Neural progenitor cell (in vitro differentiated cells): ENCODE measurements at regions not wholly inside any gene's neighbourhood (a gene's known extent, or its start where the extent isn't known, plus 50 kb on each side); places are given as distances from the start of the nearest gene placed in this dataset.

Experiments
- DNase-seq: peaks from one replicate; pipeline ENCODE4 v3.0.0-alpha.2; 2016; ENCODE audit warnings: low spot score
- H2AFZ ChIP-seq: fragments of 200-600 bp; sonication (generic); replicated peaks from 2 replicates; pipeline ENCODE4 v1.6.1; 2016; ENCODE audit warnings: antibody characterized with exemption
- H3F3A ChIP-seq: fragments of 200-600 bp; sonication (generic); 2 replicates; pipeline ENCODE4 v1.6.1; 2016; ENCODE audit warnings: antibody characterized with exemption, low read depth
- H3K27ac ChIP-seq: fragments of 200-600 bp; sonication (generic); 2 replicates; pipeline ENCODE4 v1.5.1; 2016; ENCODE audit warnings: mild to moderate bottlenecking
- H3K27me3 ChIP-seq: fragments of 200-600 bp; sonication (generic); 2 replicates; pipeline ENCODE4 v1.6.1; 2016; ENCODE audit warnings: mild to moderate bottlenecking, moderate library complexity
- H3K36me3 ChIP-seq: fragments of 200-600 bp; sonication (generic); 2 replicates; pipeline ENCODE4 v1.5.1; 2016
- H3K4me1 ChIP-seq: fragments of 200-600 bp; sonication (generic); 2 replicates; pipeline ENCODE4 v1.6.1; 2016; ENCODE audit warnings: mixed run types
- H3K4me2 ChIP-seq: fragments of 200-600 bp; sonication (generic); 2 replicates; pipeline ENCODE4 v1.6.1; 2016
- H3K4me3 ChIP-seq: fragments of 200-600 bp; sonication (generic); 2 replicates; pipeline ENCODE4 v1.5.1; 2016
- H3K79me2 ChIP-seq: fragments of 200-600 bp; sonication (generic); 2 replicates; pipeline ENCODE4 v1.6.1; 2016; ENCODE audit warnings: low read depth
- H3K9ac ChIP-seq: fragments of 200-600 bp; sonication (generic); 2 replicates; pipeline ENCODE4 v1.6.1; 2016
- H3K9me3 ChIP-seq: fragments of 200-600 bp; sonication (generic); 2 replicates; pipeline ENCODE4 v1.5.1; 2016; ENCODE audit warnings: low read depth
- H4K20me1 ChIP-seq: fragments of 200-600 bp; sonication (generic); 2 replicates; pipeline ENCODE4 v1.6.1; 2016; ENCODE audit warnings: low read depth
- H3K27ac Mint-ChIP-seq: 3 replicates; pipeline ENCODE4 v1.8.0; 2021; ENCODE audit warnings: mixed read lengths
- H3K27me3 Mint-ChIP-seq: 2 replicates; pipeline ENCODE4 v1.8.0; 2022; ENCODE audit warnings: low read depth, mild to moderate bottlenecking, inconsistent platforms, moderate library complexity, mixed read lengths; ENCODE audit not compliant: insufficient read depth
- H3K36me3 Mint-ChIP-seq: 3 replicates; pipeline ENCODE4 v1.8.0; 2021; ENCODE audit warnings: mixed read lengths
- H3K4me1 Mint-ChIP-seq: 3 replicates; pipeline ENCODE4 v1.8.0; 2021; ENCODE audit warnings: mixed read lengths
- H3K4me3 Mint-ChIP-seq: 3 replicates; pipeline ENCODE4 v1.8.0; 2021; ENCODE audit warnings: mild to moderate bottlenecking, moderate library complexity, mixed read lengths
- H3K9me3 Mint-ChIP-seq: 3 replicates; pipeline ENCODE4 v1.8.0; 2020; ENCODE audit warnings: mixed read lengths
- EZH2 ChIP-seq: fragments of 200-600 bp; sonication (generic); IDR thresholded peaks from 2 replicates; pipeline ENCODE4 v1.6.1; 2017; ENCODE audit warnings: antibody characterized with exemption, mild to moderate bottlenecking, moderate library complexity
- EZH2phosphoT487 ChIP-seq: fragments of 200-600 bp; sonication (generic); IDR thresholded peaks from 2 replicates; pipeline ENCODE4 v1.6.1; 2017; ENCODE audit warnings: antibody characterized with exemption
- TF ChIP-seq, protein P1 (sequence below): fragments of 200-600 bp; sonication (generic); IDR thresholded peaks from 2 replicates; pipeline ENCODE4 v1.5.1; 2017; ENCODE audit warnings: antibody characterized with exemption, mild to moderate bottlenecking

DNA sequence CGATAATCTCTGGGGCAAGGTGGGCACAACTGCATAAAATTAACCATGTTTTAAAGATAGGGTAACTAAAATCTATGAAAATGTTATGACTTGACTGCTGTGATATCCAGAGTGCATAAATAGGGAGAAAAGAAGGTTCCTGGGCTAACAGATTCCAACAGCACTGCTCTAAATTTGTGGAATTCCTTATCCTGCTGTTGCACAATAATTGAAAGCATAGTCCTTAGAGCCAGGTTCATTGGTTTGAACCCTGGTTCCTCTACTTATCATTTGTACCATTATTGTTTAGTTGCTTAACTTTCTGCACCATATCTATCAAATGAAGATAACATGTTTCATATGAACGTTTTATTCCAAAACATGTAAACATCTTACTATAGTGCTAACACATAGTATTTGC lies 219.0 kb downstream of the NUF2 start:
- Histone ChIP-seq H3F3A (no peaks in the 10 kb centered on the region), H3K4me1 (peaks cover 17% of the 10 kb centered on the region), H3K4me3 (no peak overlapping the region), H3K27me3 (no peaks in the 10 kb centered on the region), H3K4me2 (no peak overlapping the region), H3K9ac (no peak overlapping the region), H3K9me3 (no peaks in the 10 kb centered on the region), H3K79me2 (no peaks in the 10 kb centered on the region), H3K27ac (no peak overlapping the region), H2AFZ (no peak overlapping the region), H4K20me1 (no peaks in the 10 kb centered on the region), H3K36me3 (no peaks in the 10 kb centered on the region)
- TF ChIP-seq EZH2phosphoT487 (no peak), EZH2 (no peak)
- TF ChIP-seq, protein P1, sequence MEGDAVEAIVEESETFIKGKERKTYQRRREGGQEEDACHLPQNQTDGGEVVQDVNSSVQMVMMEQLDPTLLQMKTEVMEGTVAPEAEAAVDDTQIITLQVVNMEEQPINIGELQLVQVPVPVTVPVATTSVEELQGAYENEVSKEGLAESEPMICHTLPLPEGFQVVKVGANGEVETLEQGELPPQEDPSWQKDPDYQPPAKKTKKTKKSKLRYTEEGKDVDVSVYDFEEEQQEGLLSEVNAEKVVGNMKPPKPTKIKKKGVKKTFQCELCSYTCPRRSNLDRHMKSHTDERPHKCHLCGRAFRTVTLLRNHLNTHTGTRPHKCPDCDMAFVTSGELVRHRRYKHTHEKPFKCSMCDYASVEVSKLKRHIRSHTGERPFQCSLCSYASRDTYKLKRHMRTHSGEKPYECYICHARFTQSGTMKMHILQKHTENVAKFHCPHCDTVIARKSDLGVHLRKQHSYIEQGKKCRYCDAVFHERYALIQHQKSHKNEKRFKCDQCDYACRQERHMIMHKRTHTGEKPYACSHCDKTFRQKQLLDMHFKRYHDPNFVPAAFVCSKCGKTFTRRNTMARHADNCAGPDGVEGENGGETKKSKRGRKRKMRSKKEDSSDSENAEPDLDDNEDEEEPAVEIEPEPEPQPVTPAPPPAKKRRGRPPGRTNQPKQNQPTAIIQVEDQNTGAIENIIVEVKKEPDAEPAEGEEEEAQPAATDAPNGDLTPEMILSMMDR: no peak
- DNase-seq: no peak
- H3K9me3 Mint-ChIP-seq: no peaks in the 10 kb centered on the region
- no peak overlapping the region for H3K4me3 Mint-ChIP-seq
- peaks cover 1% of the 10 kb centered on the region for H3K36me3 Mint-ChIP-seq
- no peak overlapping the region for H3K27ac Mint-ChIP-seq
- peaks cover 9% of the 10 kb centered on the region for H3K4me1 Mint-ChIP-seq
- peaks cover 5% of the 10 kb centered on the region for H3K27me3 Mint-ChIP-seq

DNA sequence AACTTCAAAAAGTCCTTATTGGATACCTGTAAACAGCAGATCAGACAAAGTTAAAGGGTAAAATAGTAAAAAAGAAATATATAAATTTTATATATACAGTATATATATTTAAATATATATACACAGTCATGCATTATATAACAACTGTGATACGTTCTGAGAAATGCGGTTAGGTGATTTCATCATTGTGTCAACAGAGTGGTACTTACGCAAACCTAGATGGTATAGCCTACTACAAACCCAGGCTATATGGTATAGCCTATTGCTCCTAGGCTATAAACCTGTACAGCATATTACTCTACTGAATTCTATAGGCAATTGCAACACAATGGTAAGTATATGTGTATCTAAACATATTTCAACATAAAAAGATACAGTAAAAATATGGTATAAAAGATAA lies 222.7 kb downstream of the NUF2 start:
- Histone ChIP-seq H3K79me2 (no peaks in the 10 kb centered on the region), H3K4me2 (no peak overlapping the region), H2AFZ (no peak overlapping the region), H3F3A (no peaks in the 10 kb centered on the region), H3K9me3 (no peaks in the 10 kb centered on the region), H4K20me1 (no peaks in the 10 kb centered on the region), H3K27ac (no peak overlapping the region), H3K36me3 (no peaks in the 10 kb centered on the region), H3K4me1 (no peaks in the 10 kb centered on the region), H3K4me3 (no peak overlapping the region), H3K27me3 (no peaks in the 10 kb centered on the region), H3K9ac (no peak overlapping the region)
- H3K4me1 Mint-ChIP-seq: no peaks in the 10 kb centered on the region
- peaks cover 1% of the 10 kb centered on the region for H3K36me3 Mint-ChIP-seq
- TF ChIP-seq, protein P1: no peak
- TF ChIP-seq EZH2 (no peak), EZH2phosphoT487 (no peak)
- peaks cover 2% of the 10 kb centered on the region for H3K9me3 Mint-ChIP-seq
- H3K4me3 Mint-ChIP-seq: no peak overlapping the region
- H3K27ac Mint-ChIP-seq: no peak overlapping the region
- peaks cover 6% of the 10 kb centered on the region for H3K27me3 Mint-ChIP-seq
- no peak for DNase-seq

DNA sequence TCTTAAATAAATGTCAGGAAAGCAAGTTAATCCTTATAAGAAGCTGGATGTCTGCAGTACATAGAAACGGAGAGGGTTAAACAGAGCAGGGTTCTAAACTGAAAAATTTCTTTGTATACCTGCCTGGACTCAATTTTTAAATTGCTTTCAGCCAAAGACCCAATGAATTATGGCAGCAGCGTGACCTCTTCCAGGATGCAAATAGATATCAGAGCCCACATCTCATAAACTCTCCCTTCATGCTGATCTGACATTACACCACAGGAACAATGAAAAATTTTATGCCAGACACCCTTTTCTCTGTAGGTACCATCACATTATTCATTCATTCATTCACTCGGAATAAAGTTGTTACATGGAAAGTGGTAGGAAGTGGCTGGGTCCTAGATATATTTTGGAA lies 236.4 kb downstream of the NUF2 start:
- Histone ChIP-seq H3K4me3 (no peak overlapping the region), H4K20me1 (no peaks in the 10 kb centered on the region), H3K9ac (no peak overlapping the region), H3F3A (peaks cover 26% of the 10 kb centered on the region), H3K36me3 (no peaks in the 10 kb centered on the region), H3K9me3 (no peaks in the 10 kb centered on the region), H3K27me3 (peaks cover 41% of the 10 kb centered on the region), H3K4me1 (peaks cover 26% of the 10 kb centered on the region), H2AFZ (no peak overlapping the region), H3K27ac (no peak overlapping the region), H3K4me2 (no peak overlapping the region), H3K79me2 (no peaks in the 10 kb centered on the region)
- no peak for TF ChIP-seq EZH2
- TF ChIP-seq EZH2phosphoT487: no peak
- TF ChIP-seq, protein P1: no peak
- DNase-seq: no peak
- Mint-ChIP-seq H3K4me1 (peaks cover 11% of the 10 kb centered on the region), H3K9me3 (peaks cover 6% of the 10 kb centered on the region), H3K4me3 (no peak overlapping the region), H3K27ac (no peak overlapping the region), H3K27me3 (peaks cover 2% of the 10 kb centered on the region), H3K36me3 (no peaks in the 10 kb centered on the region)
